ENCODE measurements at regions not wholly inside any gene's neighbourhood (a gene's known extent, or its start where the extent isn't known, plus 50 kb on each side); places are given as distances from the start of the nearest gene placed in this dataset.
"Not testable (repeated sequence)": the region's sequence is repeated elsewhere in the genome, so short reads cannot be mapped to it uniquely, and the experiment has no call there.

GRCh38 chr20:48505066-48505465, 322.7 kb downstream of the PREX1 start:
- H3K4me3 ChIP-seq (ENCODE audit: low read length); H3K36me3 Mint-ChIP-seq; DNase-seq; H3K27ac Mint-ChIP-seq; H3K27ac ChIP-seq (ENCODE audit: low read depth, low read length); H3K36me3 ChIP-seq (ENCODE audit: insufficient read depth, low read length); H3K4me3 Mint-ChIP-seq; CTCF ChIA-PET; H3K9me3 Mint-ChIP-seq; POLR2A ChIA-PET; H3K9me3 ChIP-seq (ENCODE audit: low read length); H3K4me1 Mint-ChIP-seq; H3K4me1 ChIP-seq (ENCODE audit: insufficient read depth, low read length); H3K27me3 Mint-ChIP-seq; H3K27me3 ChIP-seq (ENCODE audit: insufficient read depth, low read length, poor library complexity, severe bottlenecking): not testable (repeated sequence)

DNA sequence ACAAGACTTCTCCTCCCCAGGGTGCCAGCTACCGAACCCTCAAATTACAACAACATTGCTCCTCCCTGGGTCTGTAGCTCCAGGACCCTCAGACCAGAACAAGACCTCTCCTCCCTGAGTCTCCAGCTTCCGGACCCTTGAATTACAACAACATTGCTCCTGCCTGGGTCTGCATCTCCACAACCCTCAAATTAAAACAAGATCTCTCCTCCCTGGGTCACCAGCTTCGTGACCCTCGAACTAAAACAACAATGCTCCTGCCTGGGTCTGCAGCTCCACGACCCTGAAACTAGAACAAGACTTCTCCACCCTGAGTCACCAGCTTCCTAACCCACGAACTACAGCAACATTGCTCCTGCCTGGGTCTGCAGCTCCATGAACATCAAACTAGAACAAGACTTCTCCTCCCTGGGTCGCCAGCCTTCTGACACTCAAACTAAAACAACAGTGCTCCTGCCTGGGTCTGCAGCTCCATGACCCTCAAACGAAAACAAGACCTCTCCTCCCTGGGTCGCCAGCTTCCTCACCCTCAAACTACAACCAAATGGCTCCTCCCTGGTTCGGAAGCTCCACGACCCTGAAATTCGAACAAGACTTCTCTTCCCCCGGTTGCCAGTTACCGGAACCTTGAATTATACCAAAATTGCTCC, 324.5 kb downstream of the PREX1 start:
- ChIA-PET POLR2A (no interaction called here), CTCF (no interaction called here)
- Histone ChIP-seq H3K27ac (ENCODE audit: low read depth, low read length) (no peak overlapping the region), H3K36me3 (ENCODE audit: insufficient read depth, low read length) (no peaks in the 10 kb centered on the region), H3K4me3 (ENCODE audit: low read length) (no peak overlapping the region), H3K4me1 (ENCODE audit: insufficient read depth, low read length) (no peaks in the 10 kb centered on the region), H3K9me3 (ENCODE audit: low read length) (no peaks in the 10 kb centered on the region), H3K27me3 (ENCODE audit: insufficient read depth, low read length, poor library complexity, severe bottlenecking) (no peaks in the 10 kb centered on the region)
- Mint-ChIP-seq H3K4me3 (no peak overlapping the region), H3K4me1 (no peaks in the 10 kb centered on the region), H3K27me3 (peaks cover 3 to 9% of the 10 kb centered on the region in 2 donors), H3K9me3 (peaks cover 0 to 2% (median 0%) of the 10 kb centered on the region in 5 donors), H3K36me3 (no peaks in the 10 kb centered on the region), H3K27ac (no peak overlapping the region)
- no peak for DNase-seq

DNA sequence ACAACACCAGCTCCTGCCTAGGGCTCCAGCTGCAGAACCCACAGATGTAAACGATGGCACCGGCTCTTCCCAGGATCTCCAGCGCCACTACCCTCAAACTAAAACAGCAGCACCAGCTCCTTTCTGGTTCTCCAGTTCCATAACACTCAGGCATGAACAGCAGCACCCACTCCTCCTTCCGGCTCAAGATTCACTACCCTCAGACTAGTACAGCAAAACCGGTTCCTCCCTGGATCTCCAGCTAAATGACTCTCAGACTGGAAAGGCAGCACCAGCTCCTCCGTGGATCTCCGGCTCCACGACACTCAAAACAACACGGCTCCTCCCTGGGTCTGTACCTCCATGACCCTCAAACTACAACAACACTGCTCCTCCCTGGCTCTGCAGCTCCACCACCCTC, 325.0 kb downstream of the PREX1 start:
- Mint-ChIP-seq H3K4me3 (no peak overlapping the region), H3K4me1 (no peaks in the 10 kb centered on the region), H3K9me3 (peaks cover 0 to 2% (median 0%) of the 10 kb centered on the region in 5 donors), H3K27ac (no peak overlapping the region), H3K36me3 (no peaks in the 10 kb centered on the region), H3K27me3 (peaks cover 3 to 11% of the 10 kb centered on the region in 2 donors)
- no peak overlapping the region for H3K4me3 ChIP-seq (ENCODE audit: low read length)
- DNase-seq: no peak
- H3K36me3 ChIP-seq (ENCODE audit: insufficient read depth, low read length): no peaks in the 10 kb centered on the region
- no peak overlapping the region for H3K27ac ChIP-seq (ENCODE audit: low read depth, low read length)
- no peaks in the 10 kb centered on the region for H3K9me3 ChIP-seq (ENCODE audit: low read length)
- no peaks in the 10 kb centered on the region for H3K27me3 ChIP-seq (ENCODE audit: insufficient read depth, low read length, poor library complexity, severe bottlenecking)
- ChIA-PET CTCF (no interaction called here), POLR2A (no interaction called here)
- H3K4me1 ChIP-seq (ENCODE audit: insufficient read depth, low read length): no peaks in the 10 kb centered on the region

DNA sequence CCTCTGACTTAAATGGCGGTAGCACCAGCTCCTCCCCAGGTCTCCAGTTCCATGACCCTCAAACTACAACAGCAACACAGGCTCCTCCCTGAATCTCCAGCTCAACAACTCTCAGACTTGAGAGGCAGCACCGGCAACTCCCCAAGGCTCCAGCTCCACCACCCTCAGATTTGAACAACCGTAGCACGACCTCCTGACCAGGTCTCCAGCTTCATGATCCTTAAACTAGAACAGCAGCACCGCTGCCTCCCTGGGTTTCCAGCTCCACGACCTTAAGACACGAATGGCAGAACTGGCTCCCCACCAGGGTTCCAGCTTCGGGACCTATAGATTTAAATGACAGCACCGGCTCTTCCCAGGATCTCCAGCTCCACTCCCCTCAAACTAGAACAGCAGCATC, 325.8 kb downstream of the PREX1 start:
- no peaks in the 10 kb centered on the region for H3K36me3 Mint-ChIP-seq
- H3K27ac ChIP-seq (ENCODE audit: low read depth, low read length): no peak overlapping the region
- peaks cover 0 to 2% (median 0%) of the 10 kb centered on the region in 5 donors for H3K9me3 Mint-ChIP-seq
- POLR2A ChIA-PET: no interaction called here
- no peak overlapping the region for H3K4me3 ChIP-seq (ENCODE audit: low read length)
- H3K27me3 Mint-ChIP-seq: peaks cover 3 to 11% of the 10 kb centered on the region in 2 donors
- no peak for DNase-seq
- H3K36me3 ChIP-seq (ENCODE audit: insufficient read depth, low read length): no peaks in the 10 kb centered on the region
- no peaks in the 10 kb centered on the region for H3K27me3 ChIP-seq (ENCODE audit: insufficient read depth, low read length, poor library complexity, severe bottlenecking)
- H3K4me3 Mint-ChIP-seq: no peak overlapping the region
- no peak overlapping the region for H3K27ac Mint-ChIP-seq
- no peaks in the 10 kb centered on the region for H3K9me3 ChIP-seq (ENCODE audit: low read length)
- no peaks in the 10 kb centered on the region for H3K4me1 Mint-ChIP-seq
- CTCF ChIA-PET: no interaction called here
- H3K4me1 ChIP-seq (ENCODE audit: insufficient read depth, low read length): no peaks in the 10 kb centered on the region

DNA sequence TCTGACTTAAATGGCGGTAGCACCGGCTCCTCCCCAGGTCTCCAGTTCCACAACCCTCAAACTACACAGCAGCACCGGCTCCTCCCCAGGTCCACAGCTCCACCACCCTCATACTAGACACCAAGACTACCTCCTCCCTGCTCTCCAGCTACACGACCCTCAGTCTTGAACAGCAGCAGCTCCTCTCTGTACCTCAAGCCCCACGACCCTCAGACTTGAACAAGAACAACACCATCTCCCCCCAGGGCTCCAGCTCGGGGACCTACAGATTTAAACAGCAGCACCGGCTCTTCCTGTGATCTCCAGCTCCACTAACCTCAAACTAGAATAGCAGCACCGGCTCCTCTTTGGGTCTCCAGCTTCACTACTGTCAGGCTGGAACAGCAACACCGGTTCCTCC, 326.9 kb downstream of the PREX1 start:
- H3K36me3 Mint-ChIP-seq; DNase-seq; H3K27me3 ChIP-seq (ENCODE audit: insufficient read depth, low read length, poor library complexity, severe bottlenecking); H3K4me3 ChIP-seq (ENCODE audit: low read length); H3K4me3 Mint-ChIP-seq; POLR2A ChIA-PET; H3K36me3 ChIP-seq (ENCODE audit: insufficient read depth, low read length); CTCF ChIA-PET; H3K4me1 ChIP-seq (ENCODE audit: insufficient read depth, low read length); H3K9me3 Mint-ChIP-seq; H3K9me3 ChIP-seq (ENCODE audit: low read length); H3K27ac Mint-ChIP-seq; H3K4me1 Mint-ChIP-seq; H3K27ac ChIP-seq (ENCODE audit: low read depth, low read length): not testable (repeated sequence)
- H3K27me3 Mint-ChIP-seq: peaks cover 3 to 11% of the 10 kb centered on the region in 2 donors

DNA sequence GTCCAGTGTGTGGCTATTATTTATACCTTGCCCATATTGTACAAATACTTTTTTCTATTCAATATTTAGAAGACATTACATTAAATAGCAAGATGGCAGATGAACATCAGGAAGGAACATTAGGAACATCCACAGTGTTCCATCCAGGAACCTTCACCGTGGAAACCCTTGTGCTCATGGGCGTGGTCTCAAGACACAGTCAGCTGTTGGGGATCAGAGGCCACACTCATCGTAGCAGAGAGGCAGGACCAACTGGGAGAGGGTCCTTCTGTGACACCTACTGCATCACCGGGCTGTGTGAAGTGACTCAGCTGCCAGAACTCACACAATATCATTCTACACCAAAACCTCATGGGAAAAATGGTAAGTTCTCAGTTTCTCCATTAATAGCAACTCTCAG, 328.9 kb downstream of the PREX1 start:
- H3K4me1 ChIP-seq (ENCODE audit: insufficient read depth, low read length); POLR2A ChIA-PET; H3K4me1 Mint-ChIP-seq; H3K9me3 Mint-ChIP-seq; H3K4me3 ChIP-seq (ENCODE audit: low read length); CTCF ChIA-PET; DNase-seq; H3K36me3 Mint-ChIP-seq; H3K27ac Mint-ChIP-seq; H3K27me3 ChIP-seq (ENCODE audit: insufficient read depth, low read length, poor library complexity, severe bottlenecking); H3K27ac ChIP-seq (ENCODE audit: low read depth, low read length); H3K4me3 Mint-ChIP-seq; H3K9me3 ChIP-seq (ENCODE audit: low read length); H3K36me3 ChIP-seq (ENCODE audit: insufficient read depth, low read length): not testable (repeated sequence)
- H3K27me3 Mint-ChIP-seq: peaks cover 3 to 13% of the 10 kb centered on the region in 2 donors

DNA sequence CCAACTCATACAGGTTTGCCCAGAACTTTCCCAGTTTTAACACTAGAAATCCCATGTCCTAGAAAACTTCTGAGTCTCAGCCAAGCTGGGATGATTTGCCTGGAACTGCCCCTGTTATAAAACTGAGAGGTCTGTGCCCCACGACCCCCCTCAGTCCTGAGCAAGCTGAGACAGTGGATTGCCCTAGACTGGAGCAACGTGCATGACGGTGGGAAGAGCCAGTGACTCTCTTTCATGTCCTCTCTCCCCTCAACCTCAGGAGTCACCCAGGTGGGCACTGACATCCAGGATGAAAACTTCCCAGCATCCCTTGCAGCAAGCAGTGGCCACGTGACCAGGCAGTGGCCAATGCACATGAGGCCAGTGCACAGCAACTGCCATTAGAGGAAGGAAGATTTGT, 329.7 kb downstream of the PREX1 start:
- H3K36me3 ChIP-seq (ENCODE audit: insufficient read depth, low read length); H3K27ac ChIP-seq (ENCODE audit: low read depth, low read length); POLR2A ChIA-PET; H3K4me1 Mint-ChIP-seq; H3K4me3 Mint-ChIP-seq; H3K27me3 ChIP-seq (ENCODE audit: insufficient read depth, low read length, poor library complexity, severe bottlenecking); H3K4me1 ChIP-seq (ENCODE audit: insufficient read depth, low read length); DNase-seq; H3K9me3 ChIP-seq (ENCODE audit: low read length); H3K9me3 Mint-ChIP-seq; H3K36me3 Mint-ChIP-seq; H3K27ac Mint-ChIP-seq; CTCF ChIA-PET; H3K4me3 ChIP-seq (ENCODE audit: low read length): not testable (repeated sequence)
- H3K27me3 Mint-ChIP-seq: peaks cover 3 to 13% of the 10 kb centered on the region in 2 donors

DNA sequence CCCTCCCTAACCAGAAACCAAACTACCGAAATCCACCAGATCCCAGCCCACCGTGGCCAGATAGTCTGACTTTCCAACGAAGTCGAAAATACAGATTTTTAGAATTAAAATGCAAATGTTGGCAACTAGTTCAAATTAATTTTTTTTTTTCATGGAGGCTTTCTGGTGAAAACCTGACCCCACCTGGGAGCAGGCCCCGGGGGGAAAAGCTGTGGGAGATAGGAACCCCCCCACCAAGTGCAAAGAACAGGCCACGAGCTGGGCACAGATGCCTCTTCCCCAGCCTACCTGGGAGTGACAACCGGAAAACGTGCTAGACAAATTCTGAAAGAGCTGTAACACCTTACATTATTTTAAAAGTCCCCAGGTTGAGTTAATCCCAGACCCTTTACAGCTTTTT, 333.8 kb downstream of the PREX1 start:
- Histone ChIP-seq H3K36me3 (ENCODE audit: insufficient read depth, low read length) (no peaks in the 10 kb centered on the region), H3K4me3 (ENCODE audit: low read length) (no peak overlapping the region), H3K27me3 (ENCODE audit: insufficient read depth, low read length, poor library complexity, severe bottlenecking) (no peaks in the 10 kb centered on the region), H3K4me1 (ENCODE audit: insufficient read depth, low read length) (no peaks in the 10 kb centered on the region), H3K27ac (ENCODE audit: low read depth, low read length) (no peak overlapping the region), H3K9me3 (ENCODE audit: low read length) (no peaks in the 10 kb centered on the region)
- ChIA-PET POLR2A (no interaction called here), CTCF (no interaction called here)
- DNase-seq: no peak
- peaks cover 8 to 20% of the 10 kb centered on the region in 2 donors for H3K27me3 Mint-ChIP-seq
- H3K4me3 Mint-ChIP-seq: no peak overlapping the region
- H3K4me1 Mint-ChIP-seq: no peaks in the 10 kb centered on the region
- no peak overlapping the region for H3K27ac Mint-ChIP-seq
- H3K36me3 Mint-ChIP-seq: no peaks in the 10 kb centered on the region
- H3K9me3 Mint-ChIP-seq: no peaks in the 10 kb centered on the region

- H3K4me1 ChIP-seq (ENCODE audit: insufficient read depth, low read length); H3K27me3 ChIP-seq (ENCODE audit: insufficient read depth, low read length, poor library complexity, severe bottlenecking); POLR2A ChIA-PET; H3K4me3 ChIP-seq (ENCODE audit: low read length); H3K27ac ChIP-seq (ENCODE audit: low read depth, low read length); H3K4me1 Mint-ChIP-seq; H3K9me3 Mint-ChIP-seq; H3K36me3 ChIP-seq (ENCODE audit: insufficient read depth, low read length); H3K4me3 Mint-ChIP-seq; H3K27ac Mint-ChIP-seq; DNase-seq; H3K9me3 ChIP-seq (ENCODE audit: low read length); CTCF ChIA-PET; H3K36me3 Mint-ChIP-seq: not testable (repeated sequence)
- H3K27me3 Mint-ChIP-seq: peaks cover 8 to 19% of the 10 kb centered on the region in 2 donors
These were observed 334.5 kb downstream of the PREX1 start for GRCh38 chr20:48493331-48493730.
